Activated CD4-positive, alpha-beta T cell treated with anti-CD3 and anti-CD28 coated beads, Interleukin-2, Interleukin-4, amounts not matched to agents 100 ng/mL and 50 ng/mL, durations not matched to agents 16 hours and 8 hours (primary cell): ENCODE measurements at regions not wholly inside any gene's neighbourhood (a gene's known extent, or its start where the extent isn't known, plus 50 kb on each side); places are given as distances from the start of the nearest gene placed in this dataset.
"Not testable (repeated sequence)": the region's sequence is repeated elsewhere in the genome, so short reads cannot be mapped to it uniquely, and the experiment has no call there.

Experiments
- DNase-seq: peaks from one replicate; pipeline ENCODE4 v3.0.0-alpha.2; 2020; ENCODE audit warnings: low spot score

DNA sequence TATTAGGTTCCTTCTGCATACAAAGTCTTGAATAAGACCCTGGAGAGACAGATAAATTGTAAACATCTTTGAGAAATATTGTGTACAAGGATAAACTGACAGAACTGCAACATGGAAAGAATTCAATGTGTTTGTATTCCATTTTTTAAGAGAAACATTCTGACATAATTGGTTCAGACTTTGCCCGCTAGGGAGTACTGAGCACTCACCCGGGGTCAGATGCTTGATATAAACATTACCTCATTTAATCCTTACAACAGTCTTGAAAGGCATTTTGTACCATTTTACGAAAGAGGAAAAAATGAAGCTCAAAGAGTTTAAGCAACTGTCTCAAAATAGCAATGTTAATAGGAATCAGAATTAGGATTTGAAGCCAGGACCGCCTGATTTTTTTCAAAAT lies 416.7 kb upstream of the CRIM1 start:
- no peak for DNase-seq

DNA sequence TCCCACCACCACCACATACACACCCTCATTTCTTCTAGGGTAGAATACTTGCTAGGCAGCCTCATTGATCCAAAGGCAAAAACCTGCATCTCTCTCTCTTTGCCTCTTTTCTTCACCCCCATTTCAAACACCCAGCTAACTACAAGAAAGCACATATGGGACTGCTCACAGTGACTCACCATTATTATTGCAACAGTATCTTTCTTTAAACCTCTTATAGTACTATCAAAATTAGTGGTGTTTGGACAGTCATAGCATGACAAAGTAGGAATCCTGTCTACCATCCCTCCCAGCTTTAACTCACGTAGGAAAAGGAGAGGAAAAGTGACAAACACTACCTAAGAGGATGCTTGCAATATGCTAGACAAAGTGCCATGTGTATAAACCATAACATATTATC lies 422.5 kb upstream of the CRIM1 start:
- DNase-seq, result no peak

DNA sequence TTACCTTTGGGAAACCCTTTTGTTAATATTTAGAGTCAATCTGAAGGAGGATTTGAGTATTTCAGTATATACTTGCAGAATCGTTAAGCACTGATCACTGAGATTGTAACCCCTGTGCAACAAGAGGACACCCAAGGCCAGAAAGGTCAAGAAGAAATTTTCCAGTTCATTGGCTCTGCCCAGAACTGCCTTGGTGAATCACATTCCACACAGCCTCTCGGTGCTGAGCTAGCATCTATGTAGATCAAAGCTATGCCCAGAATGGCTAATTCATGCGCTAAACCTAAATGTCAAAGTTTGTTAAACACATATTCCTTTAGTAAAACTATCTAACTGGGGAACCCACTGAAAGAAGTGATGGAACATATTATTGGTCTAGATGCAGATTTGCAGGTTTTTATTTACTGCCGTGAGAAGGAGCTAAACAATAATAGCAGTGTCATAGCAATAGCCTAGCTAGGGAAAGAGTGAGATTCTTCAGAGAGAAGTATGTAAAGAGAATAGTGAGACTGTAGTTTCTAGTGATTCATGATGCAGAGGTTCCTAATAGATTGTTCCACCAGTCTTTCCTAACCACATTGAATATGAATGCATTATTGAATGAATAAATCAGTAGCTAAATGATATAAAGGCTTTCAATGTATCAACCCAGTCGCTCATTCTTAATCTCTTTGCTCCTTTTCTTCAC lies 423.2 kb upstream of the CRIM1 start:
- DNase-seq, result no peak

DNA sequence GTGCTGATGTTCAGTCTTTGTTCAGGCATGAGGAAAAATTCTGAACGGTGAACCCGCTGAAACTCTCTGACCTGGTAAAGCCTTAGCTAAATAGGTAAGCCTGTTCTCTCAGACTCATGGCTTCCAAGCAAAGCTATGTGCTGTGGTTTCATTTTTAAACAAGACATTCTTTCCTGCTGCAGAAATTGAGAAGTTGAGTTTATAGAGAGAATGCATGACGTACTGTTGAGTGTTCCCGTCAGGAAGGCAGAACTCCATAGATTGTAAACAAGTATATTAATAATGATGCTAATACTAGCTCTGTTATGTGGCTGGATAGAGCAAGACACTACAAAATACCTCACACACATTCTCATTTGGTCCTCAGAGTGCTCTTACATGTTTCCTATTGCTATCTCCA lies 424.0 kb upstream of the CRIM1 start:
- DNase-seq, result no peak

DNA sequence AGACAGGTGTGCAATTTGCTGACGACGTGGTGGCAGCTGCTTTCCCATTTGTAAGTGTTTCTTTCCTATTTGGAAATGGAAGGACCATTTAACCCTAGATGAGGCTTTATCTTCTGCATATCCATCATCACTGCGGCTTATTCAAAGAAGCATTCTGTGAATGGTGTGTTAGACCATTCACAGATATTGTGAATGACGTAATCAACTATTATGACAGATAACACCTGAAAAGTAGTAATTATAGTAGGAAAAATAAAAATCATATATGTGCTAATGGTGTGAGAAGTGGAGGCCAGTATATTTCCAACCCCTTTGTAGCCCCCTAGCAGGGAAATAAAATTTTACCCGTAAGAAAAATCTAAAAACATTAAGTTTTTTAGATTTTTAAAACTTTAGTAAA lies 424.5 kb upstream of the CRIM1 start:
- no peak for DNase-seq

DNA sequence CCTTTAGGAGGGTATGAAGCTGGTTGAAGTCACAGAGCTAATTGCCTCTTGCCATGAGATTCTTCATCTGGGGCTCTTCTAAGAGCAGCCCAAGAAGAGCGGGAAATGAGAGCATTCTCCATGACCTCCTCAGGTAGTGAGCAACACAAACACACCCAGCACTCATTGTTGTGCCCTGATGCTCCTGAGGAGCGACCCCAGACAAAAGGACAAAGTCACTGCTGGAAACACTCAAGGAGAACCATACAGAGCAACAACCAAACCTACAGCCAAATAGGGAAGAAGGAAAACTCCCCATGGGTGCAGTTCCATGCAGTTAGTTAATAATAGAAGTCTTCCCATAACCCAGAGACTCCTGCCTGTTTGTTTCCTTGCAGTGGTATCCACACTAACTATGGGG lies 426.0 kb upstream of the CRIM1 start:
- DNase-seq, result no peak

DNA sequence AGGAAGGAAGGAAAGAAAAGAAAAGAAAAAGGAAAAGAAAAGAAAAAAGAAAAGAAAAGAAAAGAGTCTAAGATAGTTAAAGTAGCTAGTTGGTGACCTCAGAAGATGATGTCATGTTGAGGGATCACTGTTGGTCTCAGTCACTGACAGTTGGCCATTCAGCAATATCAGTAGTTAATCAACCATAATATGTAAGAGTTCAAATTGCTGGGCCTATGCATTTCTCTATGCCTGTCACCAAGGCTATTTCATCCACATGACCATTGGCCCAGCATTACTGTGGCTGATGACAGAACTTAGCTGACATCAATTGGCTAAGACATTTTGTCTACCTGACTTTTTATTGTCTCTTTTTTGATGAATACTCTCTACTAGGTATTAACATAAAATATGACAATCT lies 435.5 kb upstream of the CRIM1 start:
- DNase-seq, result no peak

DNA sequence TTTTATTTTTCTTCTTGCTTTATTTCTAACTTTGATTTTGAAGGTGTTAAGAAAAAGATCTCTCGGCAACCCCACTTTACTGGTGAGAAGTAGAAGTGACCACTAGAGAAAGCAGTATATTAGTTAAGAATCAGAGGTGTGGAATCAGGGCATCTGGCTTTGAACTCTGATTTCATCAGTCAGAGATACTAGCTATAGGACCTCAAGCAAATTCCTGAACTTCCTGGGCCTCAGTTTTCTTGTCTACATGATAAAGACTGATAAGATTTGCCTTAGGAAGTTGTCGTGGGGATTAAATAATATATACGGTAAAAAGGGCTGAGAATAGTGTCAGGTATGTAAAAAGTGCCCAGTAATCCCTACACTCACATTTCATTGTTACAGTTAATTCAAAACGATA lies 440.3 kb upstream of the CRIM1 start:
- DNase-seq, result no peak

DNA sequence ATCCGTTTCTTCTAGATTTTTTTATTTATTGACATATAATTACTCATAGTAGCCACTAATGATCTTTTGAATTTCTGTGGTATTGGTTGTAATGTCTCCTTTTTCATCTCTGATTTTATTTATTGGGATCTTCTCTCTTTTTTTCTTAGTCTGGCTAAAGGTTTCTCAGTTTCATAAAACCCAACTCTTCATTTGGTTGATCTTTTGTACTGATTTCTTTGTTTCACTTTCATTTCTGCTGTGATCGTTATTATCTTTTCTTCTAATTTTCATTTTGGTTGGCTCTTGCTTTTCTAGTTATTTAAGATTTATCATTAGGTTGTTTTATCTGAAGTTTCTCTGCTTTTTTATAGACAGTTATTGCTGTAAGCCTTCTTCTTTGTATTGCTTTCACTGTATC lies 463.6 kb upstream of the CRIM1 start:
- no peak for DNase-seq

DNA sequence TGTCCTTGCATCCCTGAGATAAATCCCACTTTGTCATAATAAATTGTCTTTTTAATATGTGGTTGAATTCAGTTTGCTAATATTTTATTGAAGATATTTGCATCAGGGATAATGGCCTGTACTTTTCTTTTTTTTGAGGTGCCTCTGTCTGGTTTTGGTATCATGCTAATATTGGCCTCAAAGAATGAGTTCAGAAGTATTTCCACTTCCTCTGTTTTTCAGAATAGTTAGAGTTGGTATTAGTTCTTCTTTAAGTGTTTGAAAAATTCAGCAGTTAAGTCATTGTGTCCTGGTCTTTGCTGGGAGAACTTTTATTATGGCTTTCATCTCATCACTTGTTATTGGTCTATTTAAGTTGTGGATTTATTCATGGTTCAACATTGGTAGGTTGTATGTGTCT lies 464.1 kb upstream of the CRIM1 start:
- DNase-seq, result no peak

DNA sequence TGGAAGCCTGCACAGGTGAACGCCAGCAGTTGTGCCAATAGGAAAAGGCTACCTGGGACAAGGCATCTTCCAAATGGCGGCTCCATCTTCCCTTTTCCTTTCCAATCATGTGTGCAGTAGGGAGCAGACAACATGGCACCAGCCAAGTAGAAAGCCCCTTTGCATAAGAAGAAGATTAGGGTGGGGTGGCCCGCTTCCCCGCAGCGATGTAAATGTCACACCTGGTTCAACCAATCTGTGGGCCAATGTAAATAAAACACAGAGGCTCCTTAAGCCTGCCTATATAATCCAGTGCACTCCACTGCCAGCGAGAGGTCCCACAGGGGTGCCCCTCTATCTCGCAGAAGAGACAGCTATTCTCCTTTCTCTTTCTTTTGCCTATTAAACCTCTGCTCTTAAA lies 468.4 kb upstream of the CRIM1 start:
- DNase-seq, result no peak

DNA sequence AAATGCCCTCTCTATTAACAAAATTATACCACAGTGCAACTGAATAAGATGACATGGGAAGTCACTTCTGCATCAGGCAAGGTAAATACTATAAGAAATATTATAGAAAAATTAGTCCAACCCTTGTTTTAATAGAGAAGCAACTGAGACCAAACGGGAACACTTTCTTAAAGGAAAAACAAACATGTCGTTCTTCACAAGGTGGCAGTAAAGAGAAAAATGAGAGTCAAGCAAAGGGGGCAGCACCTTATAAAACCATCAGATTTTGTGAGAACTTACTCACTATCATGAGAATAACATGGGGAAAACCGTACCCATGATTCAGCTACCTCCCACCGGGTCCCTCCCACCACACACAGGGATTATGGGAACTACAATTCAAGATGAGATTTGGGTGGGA lies 481.7 kb upstream of the CRIM1 start:
- no peak for DNase-seq

DNA sequence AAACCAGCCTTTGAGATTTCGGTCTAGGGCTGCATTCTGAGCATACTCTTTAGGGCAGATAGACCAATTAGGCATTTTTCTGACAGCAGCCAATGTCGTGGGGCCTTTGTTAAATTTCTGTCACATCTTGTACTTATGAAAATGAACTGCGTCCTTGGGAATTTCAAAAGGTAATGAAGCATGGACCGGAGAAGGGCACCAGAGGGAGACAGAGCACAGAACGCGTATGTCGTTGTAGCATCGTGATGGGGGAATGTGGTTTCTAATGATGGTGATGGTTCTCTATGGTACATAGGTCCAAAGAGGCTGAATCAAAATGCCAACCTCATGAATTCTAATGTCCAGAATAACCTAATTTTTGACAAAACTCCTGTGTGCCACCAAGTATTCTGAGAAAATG lies 483.9 kb upstream of the CRIM1 start:
- no peak for DNase-seq

DNA sequence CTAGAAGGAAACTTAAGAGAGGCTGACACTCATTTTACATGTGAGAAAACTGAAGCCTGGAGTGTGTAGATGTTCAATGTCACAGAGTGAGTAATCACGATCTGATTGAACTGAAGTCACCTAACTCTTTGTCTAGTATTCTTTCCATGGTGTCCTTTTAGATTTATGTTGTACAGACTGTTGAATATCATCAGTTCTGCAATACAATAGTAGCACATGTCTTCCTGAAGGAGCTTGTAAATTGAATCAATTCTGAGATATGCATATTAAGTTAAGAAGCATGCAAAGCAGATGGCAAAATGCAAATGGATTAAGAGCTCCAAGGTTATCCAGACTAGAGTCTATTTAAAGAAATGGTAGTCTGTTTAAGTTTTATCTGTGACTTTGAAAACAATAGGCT lies 484.9 kb upstream of the CRIM1 start:
- DNase-seq, result no peak

DNA sequence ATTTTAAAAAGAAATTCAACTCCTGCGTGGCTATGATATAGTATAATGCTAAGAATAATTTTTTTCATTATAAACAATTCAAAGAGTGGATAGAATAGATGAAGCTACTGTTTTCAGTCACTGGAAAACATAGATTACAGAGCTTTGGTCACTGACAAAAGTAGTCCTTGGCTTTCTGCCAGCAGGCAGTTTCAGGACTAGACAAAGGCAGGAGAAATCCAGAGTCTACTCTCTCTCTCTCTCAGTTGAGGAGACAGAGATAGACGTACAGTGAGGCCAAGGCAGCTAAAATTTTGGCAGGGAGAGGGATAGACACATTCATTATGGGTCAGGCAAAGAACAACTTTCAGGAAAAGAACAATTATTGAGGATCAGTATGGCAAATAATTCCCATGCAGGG lies 491.4 kb upstream of the CRIM1 start:
- no peak for DNase-seq

DNA sequence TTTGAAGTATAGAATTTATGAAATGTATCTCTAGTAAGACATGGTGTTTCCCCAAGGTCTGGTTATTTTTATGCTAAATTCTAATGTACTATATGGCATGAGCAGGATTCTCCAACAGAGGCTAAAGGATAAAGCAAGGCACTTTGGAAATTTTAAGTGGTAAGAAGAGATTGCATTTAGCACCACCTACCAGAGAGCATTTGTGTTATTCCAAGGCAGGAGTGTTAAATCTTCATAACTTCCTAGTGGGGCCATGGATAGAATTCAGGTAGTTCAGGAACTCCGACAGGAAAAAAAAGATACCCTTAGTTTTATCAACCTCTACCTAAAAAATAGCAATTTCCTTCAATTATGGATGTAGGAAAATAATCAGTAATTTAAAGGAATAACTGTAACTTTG lies 497.4 kb upstream of the CRIM1 start:
- no peak for DNase-seq

DNA sequence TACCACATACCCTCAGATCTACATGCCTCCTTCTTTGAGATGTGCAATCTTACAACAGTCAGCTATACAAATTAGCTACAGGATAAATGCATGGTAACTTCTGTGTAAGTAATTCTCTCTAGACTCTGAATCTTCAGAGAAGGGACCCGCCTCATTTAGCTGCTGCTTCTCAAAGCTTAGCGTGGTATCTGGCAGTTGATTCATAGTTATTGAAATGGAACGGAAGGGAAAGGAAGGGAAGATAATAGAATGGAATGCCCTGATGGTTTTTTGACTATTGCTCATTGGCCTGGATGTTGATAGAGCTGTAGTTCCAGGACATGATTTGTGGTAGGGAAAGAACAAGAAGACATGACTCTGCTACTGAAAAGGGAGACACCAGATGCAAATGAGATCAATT lies 498.1 kb upstream of the CRIM1 start:
- no peak for DNase-seq

DNA sequence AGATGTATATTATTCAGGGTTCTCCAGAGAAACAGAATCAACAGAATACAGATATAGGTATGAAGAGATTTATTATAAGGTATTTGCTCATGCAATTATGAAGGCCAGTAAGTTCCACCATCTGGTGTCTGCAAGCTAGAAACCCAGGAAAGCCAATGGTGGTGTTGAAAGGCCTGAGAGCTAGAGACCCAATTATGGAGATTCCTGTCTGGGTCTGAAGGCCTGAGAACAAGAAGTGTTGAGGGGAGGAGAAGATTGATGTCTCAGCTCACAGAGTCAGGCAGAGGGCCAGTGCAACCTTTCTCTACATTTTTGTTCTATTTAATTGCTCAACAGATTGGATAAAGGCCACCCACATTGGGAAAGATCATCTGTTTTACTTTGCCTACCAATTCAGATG lies 524.2 kb upstream of the CRIM1 start:
- DNase-seq, result no peak

DNA sequence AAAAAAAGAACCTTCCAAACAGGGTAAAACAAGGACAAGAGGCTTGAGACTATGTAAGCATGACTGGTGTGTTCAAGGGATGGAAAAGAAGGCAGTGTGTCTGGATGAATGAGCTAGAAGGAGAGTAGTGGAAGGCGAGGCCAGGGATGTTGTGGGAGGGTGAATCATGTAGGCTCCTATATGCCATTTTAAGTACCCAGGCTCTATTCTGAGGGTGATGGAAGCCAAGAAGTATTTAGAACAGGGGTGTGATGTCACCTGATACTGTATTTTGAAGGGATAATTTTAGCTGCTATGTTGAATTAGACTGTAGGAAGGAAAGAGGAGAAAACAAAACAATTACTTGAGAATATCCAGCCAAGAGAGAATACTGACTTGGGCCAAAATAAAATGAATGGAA lies 524.7 kb upstream of the CRIM1 start:
- DNase-seq, result no peak

DNA sequence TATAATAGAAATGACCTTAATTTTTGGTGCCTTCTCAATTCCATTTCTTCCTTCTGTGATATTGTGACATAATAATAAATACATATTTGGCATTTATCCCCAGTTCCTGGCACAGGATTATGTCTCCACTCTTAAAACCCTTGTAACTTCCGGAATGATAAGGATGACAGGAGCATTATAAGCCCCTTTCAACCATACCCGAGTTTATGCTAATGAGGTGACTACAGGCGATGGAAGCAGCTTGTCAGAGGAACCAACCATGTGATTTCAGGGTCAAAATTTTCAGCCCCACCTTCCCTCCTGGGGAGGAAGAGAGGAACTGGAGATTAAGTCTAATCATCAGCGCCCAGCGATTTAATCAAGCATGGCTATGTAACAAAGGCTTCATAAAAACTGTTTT lies 528.5 kb upstream of the CRIM1 start:
- DNase-seq, result no peak

DNA sequence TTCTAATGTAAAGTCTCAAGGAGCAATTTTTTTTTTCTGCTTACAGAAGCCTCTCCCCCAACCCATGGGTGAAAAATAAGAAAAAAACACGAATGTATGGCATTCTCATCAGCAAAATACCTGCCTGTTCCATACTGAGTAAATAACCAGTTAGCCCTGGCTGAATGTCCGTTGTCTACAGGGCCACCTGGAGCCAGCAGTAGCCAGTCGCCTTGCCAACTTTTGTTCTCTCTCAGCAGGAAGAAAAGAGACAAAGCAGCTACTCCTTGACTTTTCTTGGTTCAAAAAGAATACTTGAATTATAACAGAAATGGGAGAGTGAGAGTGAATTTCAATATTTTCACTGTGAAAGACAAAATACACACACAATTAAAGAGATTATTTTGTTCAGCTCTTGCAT lies 532.9 kb upstream of the CRIM1 start:
- DNase-seq, result no peak

DNA sequence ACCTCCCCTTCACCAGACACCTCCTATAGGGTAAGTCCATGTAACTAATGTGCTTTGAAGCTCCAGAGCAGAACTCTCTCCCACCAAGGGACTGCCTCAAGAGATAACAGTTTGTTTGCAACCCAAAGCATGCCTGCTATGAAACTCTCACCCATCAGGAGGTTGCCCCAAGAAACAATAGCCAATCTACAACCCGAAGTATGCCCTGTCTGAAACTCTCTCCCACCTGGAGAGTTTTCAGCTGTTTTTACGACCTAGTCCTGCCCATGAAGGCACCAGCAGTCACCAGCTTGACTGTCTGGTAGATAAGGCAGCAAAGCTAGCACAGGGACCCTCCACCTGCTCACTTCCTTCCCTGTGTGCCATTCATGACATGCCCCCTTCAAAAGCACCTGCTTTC lies 533.9 kb upstream of the CRIM1 start:
- DNase-seq, result no peak

DNA sequence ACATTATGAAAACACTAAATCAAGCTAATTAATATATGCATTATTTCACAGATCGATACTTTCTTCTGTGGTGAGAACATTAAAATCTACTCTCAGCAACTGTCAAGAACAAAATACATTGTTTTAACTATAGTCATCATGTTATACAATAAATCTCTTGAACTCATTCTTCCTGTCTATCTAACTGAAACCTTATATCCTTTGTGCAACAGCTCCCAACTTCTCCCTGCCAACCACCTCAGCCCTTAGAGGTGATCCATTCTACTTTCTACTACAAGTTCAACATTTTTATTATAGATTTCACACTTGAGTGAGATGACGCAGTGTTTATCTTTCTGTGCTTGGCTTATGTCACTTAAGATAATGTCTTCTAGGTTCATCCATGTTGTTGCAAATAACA lies 535.2 kb upstream of the CRIM1 start:
- no peak for DNase-seq

DNA sequence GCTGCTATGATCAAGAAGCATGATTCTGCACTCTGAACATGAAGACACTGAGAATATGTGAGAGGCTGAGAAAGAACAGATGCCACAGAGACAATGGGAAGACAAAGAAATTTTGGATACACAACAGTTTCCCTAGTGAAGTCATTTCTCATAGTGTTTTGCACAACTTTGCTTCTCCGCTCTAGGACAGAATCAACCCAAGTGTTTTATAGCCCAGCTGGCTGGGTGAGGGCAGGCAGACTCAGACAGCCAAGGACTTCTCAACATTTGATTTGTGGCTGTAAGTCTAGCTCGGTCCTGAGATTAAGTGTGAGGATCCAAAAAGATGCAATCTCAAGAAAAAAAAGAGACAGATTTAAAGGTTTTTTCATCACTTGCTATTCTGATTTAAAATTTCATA lies 536.5 kb upstream of the CRIM1 start:
- DNase-seq, result no peak

DNA sequence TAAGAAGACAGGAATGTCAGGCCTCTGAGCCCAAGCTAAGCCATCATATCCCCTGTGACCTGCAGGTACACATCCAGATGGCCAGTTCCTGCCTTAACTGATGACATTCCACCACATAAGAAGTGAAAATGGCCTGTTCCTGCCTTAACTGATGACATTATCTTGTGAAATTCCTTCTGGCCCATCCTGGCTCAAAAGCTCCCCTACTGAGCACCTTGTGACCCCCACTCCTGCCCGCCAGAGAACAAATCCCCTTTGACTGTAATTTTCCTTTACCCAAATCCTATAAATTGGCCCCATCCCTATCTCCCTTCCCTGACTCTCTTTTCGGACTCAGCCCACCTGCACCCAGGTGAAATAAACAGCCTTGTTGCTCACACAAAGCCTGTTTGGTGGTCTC lies 537.2 kb upstream of the CRIM1 start:
- DNase-seq, result not testable (repeated sequence)
